GM12873 (cell line): ENCODE measurements at regions not wholly inside any gene's neighbourhood (a gene's known extent, or its start where the extent isn't known, plus 50 kb on each side); places are given as distances from the start of the nearest gene placed in this dataset.

ENCODE experiments used
- CTCF ChIP-seq: IDR thresholded peaks from 2 replicates; pipeline ENCODE4 v1.5.1; 2012; ENCODE audit warnings: low read depth, mild to moderate bottlenecking, moderate library complexity, low read length, control low read depth; ENCODE audit not compliant: insufficient read depth; ENCODE audit errors: missing control alignments

- no peak for TF ChIP-seq CTCF
Observed at GRCh38 chr2:147538821-147539220, 306.0 kb upstream of the ACVR2A start.

GRCh38 chr2:147538088-147538487 lies 306.7 kb upstream of the ACVR2A start:
- TF ChIP-seq CTCF, result no peak

- no peak for TF ChIP-seq CTCF
Observed at GRCh38 chr2:147531269-147531668, 313.6 kb upstream of the ACVR2A start.

- no peak for TF ChIP-seq CTCF
Observed at GRCh38 chr2:147530033-147530432, 314.8 kb upstream of the ACVR2A start.

- no peak for TF ChIP-seq CTCF
Observed at GRCh38 chr2:147525819-147526489, 318.9 kb upstream of the ACVR2A start.

GRCh38 chr2:147524912-147525311 lies 319.9 kb upstream of the ACVR2A start:
- no peak for TF ChIP-seq CTCF

GRCh38 chr2:147523415-147523814 lies 321.4 kb upstream of the ACVR2A start:
- TF ChIP-seq CTCF, result no peak
